H9 (cell line): ENCODE measurements at regions not wholly inside any gene's neighbourhood (a gene's known extent, or its start where the extent isn't known, plus 50 kb on each side); places are given as distances from the start of the nearest gene placed in this dataset.

Experiments used
- DNase-seq: peaks from one replicate; pipeline ENCODE4 v3.0.0-alpha.2; 2017
- H2AFZ ChIP-seq: one replicate; pipeline ENCODE4 v1.6.1; 2013; ENCODE audit warnings: mild to moderate bottlenecking, low read length, control low read depth, moderate library complexity
- H2AK5ac ChIP-seq: 2 replicates; pipeline ENCODE4 v1.6.1; 2013; ENCODE audit warnings: low read length, control low read depth, mixed read lengths; ENCODE audit not compliant: insufficient read length
- H2BK120ac ChIP-seq: one replicate; pipeline ENCODE4 v1.6.1; 2013; ENCODE audit warnings: low read depth, mild to moderate bottlenecking, low read length, control low read depth, inconsistent platforms; ENCODE audit not compliant: poor library complexity, severe bottlenecking
- H2BK12ac ChIP-seq: 2 replicates; pipeline ENCODE4 v1.6.1; 2013; ENCODE audit warnings: low read length, control low read depth, mixed read lengths, low read depth; ENCODE audit not compliant: insufficient read length
- H2BK15ac ChIP-seq: 2 replicates; pipeline ENCODE4 v1.6.1; 2013; ENCODE audit warnings: low read depth, low read length, control low read depth
- H2BK20ac ChIP-seq: one replicate; pipeline ENCODE4 v1.6.1; 2013; ENCODE audit warnings: low read depth, mild to moderate bottlenecking, low read length, control low read depth, inconsistent platforms; ENCODE audit not compliant: poor library complexity, severe bottlenecking
- H2BK5ac ChIP-seq: 2 replicates; pipeline ENCODE4 v1.6.1; 2013; ENCODE audit warnings: low read length, control low read depth, mixed read lengths; ENCODE audit not compliant: insufficient read length
- H3K14ac ChIP-seq: 2 replicates; pipeline ENCODE4 v1.6.1; 2013; ENCODE audit warnings: low read length, control low read depth; ENCODE audit not compliant: insufficient read depth
- H3K18ac ChIP-seq: 2 replicates; pipeline ENCODE4 v1.6.1; 2013; ENCODE audit warnings: low read depth, mild to moderate bottlenecking, mixed read lengths, low read length, control low read depth; ENCODE audit not compliant: insufficient read length
- H3K23ac ChIP-seq: 2 replicates; pipeline ENCODE4 v1.6.1; 2013; ENCODE audit warnings: low read length, control low read depth, mixed read lengths, low read depth; ENCODE audit not compliant: insufficient read length
- H3K23me2 ChIP-seq: 2 replicates; pipeline ENCODE4 v1.6.1; 2013; ENCODE audit warnings: low read depth, mild to moderate bottlenecking, mixed read lengths, low read length, control low read depth; ENCODE audit not compliant: insufficient read length, poor library complexity, severe bottlenecking
- H3K27ac ChIP-seq: 2 replicates; pipeline ENCODE4 v1.5.1; 2013; ENCODE audit warnings: low read length, control low read depth, mixed read lengths, low read depth; ENCODE audit not compliant: insufficient read length
- H3K27me3 ChIP-seq: 2 replicates; pipeline ENCODE4 v1.6.1; 2013; ENCODE audit warnings: low read length, control low read depth, inconsistent platforms; ENCODE audit not compliant: insufficient read depth
- H3K4ac ChIP-seq: 2 replicates; pipeline ENCODE4 v1.6.1; 2013; ENCODE audit warnings: low read depth, mild to moderate bottlenecking, control low read depth, inconsistent platforms, low read length, moderate library complexity
- H3K4me1 ChIP-seq: 2 replicates; pipeline ENCODE4 v1.6.1; 2013; ENCODE audit warnings: low read length, control low read depth, inconsistent platforms; ENCODE audit not compliant: insufficient read depth
- H3K4me2 ChIP-seq: 2 replicates; pipeline ENCODE4 v1.6.1; 2013; ENCODE audit warnings: low read length, control low read depth, mixed read lengths; ENCODE audit not compliant: insufficient read length, insufficient read depth
- H3K56ac ChIP-seq: 2 replicates; pipeline ENCODE4 v1.6.1; 2013; ENCODE audit warnings: low read depth, mild to moderate bottlenecking, mixed read lengths, low read length, control low read depth; ENCODE audit not compliant: insufficient read length
- H3K79me1 ChIP-seq: 2 replicates; pipeline ENCODE4 v1.6.1; 2013; ENCODE audit warnings: low read depth, mild to moderate bottlenecking, moderate library complexity, low read length, control low read depth, inconsistent platforms; ENCODE audit not compliant: insufficient read depth, poor library complexity, severe bottlenecking
- H3K79me2 ChIP-seq: 2 replicates; pipeline ENCODE4 v1.6.1; 2013; ENCODE audit warnings: low read length, control low read depth, inconsistent platforms; ENCODE audit not compliant: insufficient read depth
- H3K9ac ChIP-seq: 2 replicates; pipeline ENCODE4 v1.6.1; 2013; ENCODE audit warnings: low read length, control low read depth, mixed read lengths; ENCODE audit not compliant: insufficient read length; ENCODE audit errors: extremely low read depth
- H3K9me3 ChIP-seq: one replicate; pipeline ENCODE4 v1.6.1; 2013; ENCODE audit warnings: low read depth, low read length, inconsistent platforms; ENCODE audit not compliant: control insufficient read depth
- H3T11ph ChIP-seq: one replicate; pipeline ENCODE4 v1.6.1; 2013; ENCODE audit warnings: mild to moderate bottlenecking, low read length, control low read depth, inconsistent platforms
- H4K20me1 ChIP-seq: one replicate; pipeline ENCODE4 v1.6.1; 2013; ENCODE audit not compliant: control insufficient read depth, insufficient read length, insufficient read depth
- H4K5ac ChIP-seq: 2 replicates; pipeline ENCODE4 v1.6.1; 2013; ENCODE audit warnings: low read depth, mild to moderate bottlenecking, mixed read lengths, low read length, control low read depth; ENCODE audit not compliant: insufficient read length
- H4K8ac ChIP-seq: replicated peaks from 2 replicates; pipeline ENCODE4 v1.6.1; 2013; ENCODE audit warnings: low read length, control low read depth, mixed read lengths, low read depth; ENCODE audit not compliant: insufficient read length
- H4K91ac ChIP-seq: 2 replicates; pipeline ENCODE4 v1.6.1; 2013; ENCODE audit warnings: low read depth, mild to moderate bottlenecking, moderate library complexity, mixed read lengths, low read length, control low read depth; ENCODE audit not compliant: insufficient read length
- H3K27ac Mint-ChIP-seq, 3 experiments: 2 replicates in 2 of 3; 3 replicates in 1 of 3; pipeline ENCODE4 v1.8.0; 2020 to 2021; ENCODE audit warnings: mixed read lengths in 3 of 3, mild to moderate bottlenecking in 1 of 3, moderate library complexity in 1 of 3
- H3K27me3 Mint-ChIP-seq: 2 replicates; pipeline ENCODE4 v1.8.0; 2021; ENCODE audit warnings: low read depth, mild to moderate bottlenecking, moderate library complexity, mixed read lengths
- H3K36me3 Mint-ChIP-seq, 3 experiments: 2 replicates in 2 of 3; 3 replicates in 1 of 3; pipeline ENCODE4 v1.8.0; 2020 to 2021; ENCODE audit warnings: low read depth in 3 of 3, mixed read lengths in 3 of 3; ENCODE audit not compliant: insufficient read depth in 1 of 3
- H3K4me1 Mint-ChIP-seq, 2 experiments: 2 replicates each; pipeline ENCODE4 v1.8.0; 2020; ENCODE audit warnings: mixed read lengths in 2 of 2
- H3K4me3 Mint-ChIP-seq, 2 experiments: 2 replicates in 1 of 2; 3 replicates in 1 of 2; pipeline ENCODE4 v1.8.0; 2020 to 2021; ENCODE audit warnings: mild to moderate bottlenecking in 2 of 2, mixed read lengths in 2 of 2, moderate library complexity in 1 of 2
- H3K9me3 Mint-ChIP-seq, 2 experiments: 2 replicates in 1 of 2; 3 replicates in 1 of 2; pipeline ENCODE4 v1.8.0; 2020; ENCODE audit warnings: mild to moderate bottlenecking in 2 of 2, mixed read lengths in 2 of 2, moderate library complexity in 1 of 2
- CTCF ChIP-seq: fragments of 200-600 bp; sonication (generic); conservative IDR thresholded peaks from 3 replicates; pipeline ENCODE4 v1.8.0; 2021; ENCODE audit warnings: antibody characterized with exemption, mild to moderate bottlenecking
- WGBS: extraction: QIAGEN DNeasy Blood & Tissue Kit; methylation state at CpG from one replicate; pipeline ENCODE4 v1.1.7; 2013; ENCODE audit warnings: missing lambda C conversion rate, low lambda C conversion rate, mixed read lengths; ENCODE audit not compliant: insufficient read length; ENCODE audit errors: extremely low coverage; 5-methylcytosine and 5-hydroxymethylcytosine counted together

- peak overlapping the region in 1 of 3 experiments; percentile 14; a peak in 1 of 7 replicates for H3K27ac Mint-ChIP-seq
- H3K56ac ChIP-seq, result no peak overlapping the region
These were observed 145.5 kb downstream of the SLC6A15 start for GRCh38 chr12:84767079-84767478.

More at GRCh38 chr12:84767079-84767478, 145.5 kb downstream of the SLC6A15 start:
- no peak overlapping the region for H2AK5ac ChIP-seq
- Mint-ChIP-seq H3K36me3 (no peaks in the 10 kb centered on the region), H3K4me1 (peaks cover 10 to 15% of the 10 kb centered on the region in 2 experiments), H3K4me3 (no peak overlapping the region), H3K27me3 (no peaks in the 10 kb centered on the region), H3K9me3 (no peaks in the 10 kb centered on the region; a peak in 1 of 5 replicates)
- H3K79me2 ChIP-seq, result no peaks in the 10 kb centered on the region
- no peak overlapping the region for H2AFZ ChIP-seq
- no peak for DNase-seq
- H4K5ac ChIP-seq, result no peak overlapping the region
- no peak overlapping the region for H2BK120ac ChIP-seq
- H3K23me2 ChIP-seq, result no peaks in the 10 kb centered on the region
- no peaks in the 10 kb centered on the region for H3K27me3 ChIP-seq
- no peak overlapping the region for H3K4me2 ChIP-seq
- no peak overlapping the region for H4K91ac ChIP-seq
- H3K9me3 ChIP-seq, result no peaks in the 10 kb centered on the region
- no peak overlapping the region for H3K14ac ChIP-seq
- H2BK5ac ChIP-seq, result no peak overlapping the region
- H2BK15ac ChIP-seq, result no peak overlapping the region
- H3T11ph ChIP-seq, result no peak overlapping the region
- H3K27ac ChIP-seq, result no peak overlapping the region
- WGBS, result no CpG with 5 or more reads among the region's 1 CpG
- H3K23ac ChIP-seq, result no peak overlapping the region
- no peak overlapping the region for H3K4ac ChIP-seq
- H3K9ac ChIP-seq, result peak overlapping the region; percentile 38
- H2BK20ac ChIP-seq, result no peak overlapping the region
- no peak overlapping the region for H2BK12ac ChIP-seq
- TF ChIP-seq CTCF, result no peak
- H3K4me1 ChIP-seq, result peaks cover 7% of the 10 kb centered on the region; the same call in 1 of the 2 replicates
- H4K8ac ChIP-seq, result no peak overlapping the region
- H3K79me1 ChIP-seq, result no peaks in the 10 kb centered on the region
- no peaks in the 10 kb centered on the region for H4K20me1 ChIP-seq
- no peak overlapping the region for H3K18ac ChIP-seq
